Ovary (tissue), 7 donors: ENCODE measurements at regions not wholly inside any gene's neighbourhood (a gene's known extent, or its start where the extent isn't known, plus 50 kb on each side); places are given as distances from the start of the nearest gene placed in this dataset.

Source experiments
- DNase-seq, 5 donors: peaks; one replicate each; pipeline ENCODE4 v3.0.0-alpha.2; 2019 to 2020
- H3K27ac ChIP-seq, 2 donors: fragments of 200-600 bp; one replicate each; pipeline versions ENCODE4 v1.5.1 to v1.8.0; 2019 to 2022
- H3K27me3 ChIP-seq: fragments of 200-600 bp; one replicate; pipeline ENCODE4 v1.8.0; 2022
- H3K36me3 ChIP-seq: fragments of 200-600 bp; sonication (generic); one replicate; pipeline ENCODE4 v1.5.1; 2019
- H3K4me1 ChIP-seq: one replicate; pipeline ENCODE4 v1.8.1; 2013; ENCODE audit warnings: mild to moderate bottlenecking, moderate library complexity; ENCODE audit not compliant: insufficient read depth
- H3K4me3 ChIP-seq: fragments of 200-600 bp; sonication (generic); one replicate; pipeline ENCODE4 v1.5.1; 2017
- H3K9me3 ChIP-seq, 2 donors: fragments of 200-600 bp in 1 of 2; sonication (generic) in 1 of 2; one replicate each; pipeline versions ENCODE4 v1.5.1 to v1.8.1; 2013 to 2019; ENCODE audit warnings: mild to moderate bottlenecking in 1 of 2, moderate library complexity in 1 of 2
- EP300 ChIP-seq: sonication (generic); formaldehyde crosslinking; IDR thresholded peaks from one replicate; pipeline ENCODE4 v1.6.1; 2017; ENCODE audit warnings: antibody characterized with exemption
- POLR2A ChIP-seq: fragments of 450-650 bp; IDR thresholded peaks from one replicate; pipeline ENCODE4 v1.6.1; 2017; ENCODE audit warnings: antibody characterized with exemption, mild to moderate bottlenecking, moderate library complexity
- WGBS, 3 donors: extraction: QIAGEN DNeasy Blood & Tissue Kit in 1 of 3; methylation state at CpG; one replicate each; pipeline versions ENCODE4 v1.1.5 to v1.1.7; 2013 to 2017; 5-methylcytosine and 5-hydroxymethylcytosine counted together
- intact Hi-C, 4 donors: fragments of 100-400 bp; cut with DNase I; formaldehyde crosslinking; loops; one replicate each; pipeline versions ENCODE4 v1.11.0 to v1.15.1; 2022 to 2023
- TF ChIP-seq, protein P1 (sequence below), 3 donors: fragments of 450-650 bp in 2 of 3; fragments of 200-600 bp in 1 of 3; IDR thresholded peaks; one replicate each; pipeline versions ENCODE4 v1.5.1 to v1.8.0; 2016 to 2022; ENCODE audit warnings: antibody characterized with exemption in 3 of 3, mild to moderate bottlenecking in 1 of 3
- donor health status: DM: no; HTN: no; CAD: no; lungs with moderate emphysema.
- donor health status: DM: no; HTN: no; CAD: no.
- donor health status: Bipolar disorder and iron deficiency.
- donor health status: DM: no; HTN: no; CAD: no.
- donor health status: DM: yes; HTN: yes; CAD: no.

GRCh38 chr3:161859057-161859456 is 362.4 kb downstream of the OTOL1 start:
- H3K4me1 ChIP-seq: no peaks in the 10 kb centered on the region
- 85 to 87% (median 85%) methylated on average over 4 of the region's 4 CpGs for WGBS, 3 donors
- H3K36me3 ChIP-seq: no peaks in the 10 kb centered on the region
- no peaks in the 10 kb centered on the region for H3K9me3 ChIP-seq
- no peaks in the 10 kb centered on the region for H3K27me3 ChIP-seq
- H3K4me3 ChIP-seq: no peak overlapping the region
- intact Hi-C loops: no loop called here
- DNase-seq: no peak
- H3K27ac ChIP-seq: no peak overlapping the region
- TF ChIP-seq, protein P1, sequence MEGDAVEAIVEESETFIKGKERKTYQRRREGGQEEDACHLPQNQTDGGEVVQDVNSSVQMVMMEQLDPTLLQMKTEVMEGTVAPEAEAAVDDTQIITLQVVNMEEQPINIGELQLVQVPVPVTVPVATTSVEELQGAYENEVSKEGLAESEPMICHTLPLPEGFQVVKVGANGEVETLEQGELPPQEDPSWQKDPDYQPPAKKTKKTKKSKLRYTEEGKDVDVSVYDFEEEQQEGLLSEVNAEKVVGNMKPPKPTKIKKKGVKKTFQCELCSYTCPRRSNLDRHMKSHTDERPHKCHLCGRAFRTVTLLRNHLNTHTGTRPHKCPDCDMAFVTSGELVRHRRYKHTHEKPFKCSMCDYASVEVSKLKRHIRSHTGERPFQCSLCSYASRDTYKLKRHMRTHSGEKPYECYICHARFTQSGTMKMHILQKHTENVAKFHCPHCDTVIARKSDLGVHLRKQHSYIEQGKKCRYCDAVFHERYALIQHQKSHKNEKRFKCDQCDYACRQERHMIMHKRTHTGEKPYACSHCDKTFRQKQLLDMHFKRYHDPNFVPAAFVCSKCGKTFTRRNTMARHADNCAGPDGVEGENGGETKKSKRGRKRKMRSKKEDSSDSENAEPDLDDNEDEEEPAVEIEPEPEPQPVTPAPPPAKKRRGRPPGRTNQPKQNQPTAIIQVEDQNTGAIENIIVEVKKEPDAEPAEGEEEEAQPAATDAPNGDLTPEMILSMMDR (IDR thresholded peaks at IDR 0.05): no peak
- TF ChIP-seq EP300 (no peak), POLR2A (no peak)

DNA sequence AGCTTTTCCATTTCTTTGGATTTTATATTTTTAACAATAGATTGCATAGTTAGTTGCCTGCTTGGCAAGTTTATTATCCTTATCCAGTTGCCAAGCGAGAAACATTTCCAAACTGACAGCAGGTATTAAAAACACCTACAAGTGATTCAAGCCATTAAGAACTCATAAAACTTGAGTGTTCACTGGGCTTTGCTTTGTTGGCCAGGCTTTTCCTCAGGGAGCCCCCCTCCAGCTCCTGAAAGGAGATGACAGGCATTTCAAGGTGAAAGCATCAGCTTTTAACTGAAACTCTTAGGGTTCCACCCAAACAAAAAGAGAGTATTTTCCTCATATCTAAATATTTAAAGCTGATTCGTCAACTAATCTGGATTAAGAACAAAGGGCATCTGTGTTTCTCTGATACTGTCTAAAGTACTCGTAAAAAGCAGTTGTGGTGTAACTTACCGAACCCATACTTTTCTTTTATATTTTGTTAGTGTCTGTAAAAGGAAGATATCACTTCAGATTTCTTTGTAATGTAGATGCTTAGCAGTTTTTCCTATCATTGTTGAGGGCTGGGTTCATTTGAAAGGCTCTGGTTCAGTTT is 363.4 kb downstream of the OTOL1 start:
- DNase-seq: no peak
- intact Hi-C loops: no loop called here
- no peaks in the 10 kb centered on the region for H3K36me3 ChIP-seq
- TF ChIP-seq POLR2A (no peak), EP300 (no peak)
- TF ChIP-seq, protein P1 (IDR thresholded peaks at IDR 0.05): no peak
- no peak overlapping the region for H3K27ac ChIP-seq
- no peak overlapping the region for H3K4me3 ChIP-seq
- no peaks in the 10 kb centered on the region for H3K4me1 ChIP-seq
- H3K27me3 ChIP-seq: no peaks in the 10 kb centered on the region
- H3K9me3 ChIP-seq: no peaks in the 10 kb centered on the region
- 37 to 44% (median 39%) methylated on average over 4 of the region's 4 CpGs for WGBS, 3 donors

DNA sequence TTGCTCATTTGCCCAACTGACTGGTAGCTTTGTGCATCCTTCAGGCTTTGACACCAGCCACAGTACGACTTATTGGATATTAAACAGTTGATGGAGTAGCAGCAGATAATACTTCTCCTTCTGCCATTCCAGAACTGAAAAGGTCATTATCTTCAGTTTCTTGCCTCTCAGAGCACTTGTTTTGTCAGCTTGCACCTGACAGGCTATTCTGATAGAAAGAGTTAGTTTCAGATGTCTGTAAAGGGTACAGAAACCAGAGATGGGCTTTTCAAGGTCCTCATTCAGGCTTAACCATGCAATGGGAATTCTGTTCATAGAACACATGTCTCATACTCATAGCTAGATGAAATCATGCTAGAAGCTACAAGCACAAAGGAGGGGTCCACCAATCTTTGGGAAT is 367.2 kb downstream of the OTOL1 start:
- TF ChIP-seq EP300: no peak
- TF ChIP-seq POLR2A: no peak
- TF ChIP-seq, protein P1 (IDR thresholded peaks at IDR 0.05): no peak
- Histone ChIP-seq H3K9me3 (no peaks in the 10 kb centered on the region), H3K27me3 (no peaks in the 10 kb centered on the region), H3K4me1 (no peaks in the 10 kb centered on the region), H3K4me3 (no peak overlapping the region), H3K36me3 (no peaks in the 10 kb centered on the region), H3K27ac (no peak overlapping the region)
- intact Hi-C loops: no loop called here
- WGBS, 3 donors: 85 to 97% (median 91%) methylated on average over 1 of the region's 1 CpG
- no peak for DNase-seq

GRCh38 chr3:161866176-161866575 is 369.6 kb downstream of the OTOL1 start:
- H3K4me3 ChIP-seq: no peak overlapping the region
- intact Hi-C loops: no loop called here
- H3K27ac ChIP-seq: no peak overlapping the region
- no peaks in the 10 kb centered on the region for H3K4me1 ChIP-seq
- 19 to 23% (median 20%) methylated on average over 1 of the region's 1 CpG for WGBS, 3 donors
- TF ChIP-seq, protein P1 (IDR thresholded peaks at IDR 0.05): no peak
- TF ChIP-seq POLR2A (no peak), EP300 (no peak)
- H3K27me3 ChIP-seq: no peaks in the 10 kb centered on the region
- DNase-seq: no peak
- no peaks in the 10 kb centered on the region for H3K36me3 ChIP-seq
- no peaks in the 10 kb centered on the region for H3K9me3 ChIP-seq
